ENCODE measurements at regions not wholly inside any gene's neighbourhood (a gene's known extent, or its start where the extent isn't known, plus 50 kb on each side); places are given as distances from the start of the nearest gene placed in this dataset.
A peak's percentile ranks its signal among the peaks of the same experiment; 100 is the strongest.

- no peaks in the 10 kb centered on the region for H3K9me3 Mint-ChIP-seq
- peaks cover 2% of the 10 kb centered on the region for H3K4me1 Mint-ChIP-seq (ENCODE audit: low read depth)
- H3K27ac Mint-ChIP-seq, result no peak overlapping the region
- H3K4me3 Mint-ChIP-seq (ENCODE audit: low read depth), result no peak overlapping the region
- DNase-seq (ENCODE audit: low spot score), result no peak
- H3K27me3 Mint-ChIP-seq (ENCODE audit: low read depth), result peaks cover 10% of the 10 kb centered on the region
- intact Hi-C loops (cut with micrococcal nuclease), result no loop called here
- H3K36me3 Mint-ChIP-seq (ENCODE audit: low read depth), result no peaks in the 10 kb centered on the region
Observed at GRCh38 chrX:20472148-20472547, 205.4 kb upstream of the RPS6KA3 start.

GRCh38 chrX:20471483-20471882, 204.8 kb upstream of the RPS6KA3 start:
- DNase-seq (ENCODE audit: low spot score), result no peak
- Mint-ChIP-seq H3K27me3 (ENCODE audit: low read depth) (peaks cover 7% of the 10 kb centered on the region), H3K36me3 (ENCODE audit: low read depth) (no peaks in the 10 kb centered on the region), H3K4me1 (ENCODE audit: low read depth) (peaks cover 2% of the 10 kb centered on the region), H3K4me3 (ENCODE audit: low read depth) (no peak overlapping the region), H3K27ac (no peak overlapping the region), H3K9me3 (no peaks in the 10 kb centered on the region)
- intact Hi-C loops (cut with micrococcal nuclease), result no loop called here

- no peak for DNase-seq (ENCODE audit: low spot score)
- H3K36me3 Mint-ChIP-seq (ENCODE audit: low read depth), result no peaks in the 10 kb centered on the region
- peaks cover 6% of the 10 kb centered on the region for H3K9me3 Mint-ChIP-seq
- H3K4me3 Mint-ChIP-seq (ENCODE audit: low read depth), result no peak overlapping the region
- H3K27me3 Mint-ChIP-seq (ENCODE audit: low read depth), result peaks cover 6% of the 10 kb centered on the region
- no peak overlapping the region for H3K27ac Mint-ChIP-seq
- intact Hi-C loops (cut with micrococcal nuclease), result no loop called here
- H3K4me1 Mint-ChIP-seq (ENCODE audit: low read depth), result peaks cover 27% of the 10 kb centered on the region
Observed at GRCh38 chrX:20463296-20464075, 196.8 kb upstream of the RPS6KA3 start.

GRCh38 chrX:20461576-20461975, 194.9 kb upstream of the RPS6KA3 start:
- Mint-ChIP-seq H3K27ac (no peak overlapping the region), H3K36me3 (ENCODE audit: low read depth) (no peaks in the 10 kb centered on the region), H3K27me3 (ENCODE audit: low read depth) (peaks cover 4% of the 10 kb centered on the region), H3K4me1 (ENCODE audit: low read depth) (peaks cover 25% of the 10 kb centered on the region), H3K4me3 (ENCODE audit: low read depth) (no peak overlapping the region), H3K9me3 (peaks cover 6% of the 10 kb centered on the region)
- intact Hi-C loops (cut with micrococcal nuclease), result no loop called here
- no peak for DNase-seq (ENCODE audit: low spot score)

- intact Hi-C loops (cut with micrococcal nuclease), result no loop called here
- Mint-ChIP-seq H3K4me3 (ENCODE audit: low read depth) (no peak overlapping the region), H3K27ac (no peak overlapping the region), H3K9me3 (peaks cover 6% of the 10 kb centered on the region), H3K27me3 (ENCODE audit: low read depth) (peaks cover 5% of the 10 kb centered on the region), H3K36me3 (ENCODE audit: low read depth) (no peaks in the 10 kb centered on the region), H3K4me1 (ENCODE audit: low read depth) (peaks cover 25% of the 10 kb centered on the region)
- no peak for DNase-seq (ENCODE audit: low spot score)
Observed at GRCh38 chrX:20461002-20461401, 194.3 kb upstream of the RPS6KA3 start.

- H3K4me3 Mint-ChIP-seq (ENCODE audit: low read depth), result no peak overlapping the region
- H3K9me3 Mint-ChIP-seq, result no peaks in the 10 kb centered on the region
- H3K36me3 Mint-ChIP-seq (ENCODE audit: low read depth), result no peaks in the 10 kb centered on the region
- intact Hi-C loops (cut with micrococcal nuclease), result no loop called here
- H3K4me1 Mint-ChIP-seq (ENCODE audit: low read depth), result peaks cover 24% of the 10 kb centered on the region
- H3K27ac Mint-ChIP-seq, result no peak overlapping the region
- peaks cover 2% of the 10 kb centered on the region for H3K27me3 Mint-ChIP-seq (ENCODE audit: low read depth)
- DNase-seq (ENCODE audit: low spot score), result no peak
Observed at GRCh38 chrX:20459410-20460350, 193.0 kb upstream of the RPS6KA3 start.

- Mint-ChIP-seq H3K9me3 (no peaks in the 10 kb centered on the region), H3K27me3 (ENCODE audit: low read depth) (peaks cover 2% of the 10 kb centered on the region), H3K4me3 (ENCODE audit: low read depth) (no peak overlapping the region), H3K36me3 (ENCODE audit: low read depth) (no peaks in the 10 kb centered on the region), H3K27ac (no peak overlapping the region), H3K4me1 (ENCODE audit: low read depth) (peaks cover 41% of the 10 kb centered on the region)
- intact Hi-C loops (cut with micrococcal nuclease), result no loop called here
- no peak for DNase-seq (ENCODE audit: low spot score)
Observed at GRCh38 chrX:20456971-20457370, 190.3 kb upstream of the RPS6KA3 start.

- peaks cover 4% of the 10 kb centered on the region for H3K36me3 Mint-ChIP-seq (ENCODE audit: low read depth)
- intact Hi-C loops (cut with micrococcal nuclease), result no loop called here
- H3K4me3 Mint-ChIP-seq (ENCODE audit: low read depth), result no peak overlapping the region
- H3K27ac Mint-ChIP-seq, result no peak overlapping the region
- peaks cover 2% of the 10 kb centered on the region for H3K27me3 Mint-ChIP-seq (ENCODE audit: low read depth)
- H3K9me3 Mint-ChIP-seq, result peaks cover 5% of the 10 kb centered on the region
- peaks cover 48% of the 10 kb centered on the region for H3K4me1 Mint-ChIP-seq (ENCODE audit: low read depth)
- DNase-seq (ENCODE audit: low spot score), result no peak
Observed at GRCh38 chrX:20455001-20455400, 188.3 kb upstream of the RPS6KA3 start.

- no peak overlapping the region for H3K27ac Mint-ChIP-seq
- H3K4me1 Mint-ChIP-seq (ENCODE audit: low read depth), result peaks cover 41% of the 10 kb centered on the region
- peaks cover 2% of the 10 kb centered on the region for H3K27me3 Mint-ChIP-seq (ENCODE audit: low read depth)
- DNase-seq (ENCODE audit: low spot score), result no peak
- H3K36me3 Mint-ChIP-seq (ENCODE audit: low read depth), result peaks cover 4% of the 10 kb centered on the region
- intact Hi-C loops (cut with micrococcal nuclease), result no loop called here
- H3K4me3 Mint-ChIP-seq (ENCODE audit: low read depth), result no peak overlapping the region
- peaks cover 5% of the 10 kb centered on the region for H3K9me3 Mint-ChIP-seq
Observed at GRCh38 chrX:20454117-20454516, 187.4 kb upstream of the RPS6KA3 start.

GRCh38 chrX:20452487-20452886, 185.8 kb upstream of the RPS6KA3 start:
- intact Hi-C loops (cut with micrococcal nuclease), result loop anchor here (1.0 kb wide), 1 partner anchor 64 kb away; no protein-coding TSS in a partner anchor
- H3K27me3 Mint-ChIP-seq (ENCODE audit: low read depth), result peaks cover 2% of the 10 kb centered on the region
- H3K27ac Mint-ChIP-seq, result peak overlapping the region; percentile 14
- peak overlapping the region; percentile 31 for H3K4me3 Mint-ChIP-seq (ENCODE audit: low read depth)
- peaks cover 5% of the 10 kb centered on the region for H3K9me3 Mint-ChIP-seq
- H3K4me1 Mint-ChIP-seq (ENCODE audit: low read depth), result peaks cover 43% of the 10 kb centered on the region
- DNase-seq (ENCODE audit: low spot score), result no peak
- peaks cover 4% of the 10 kb centered on the region for H3K36me3 Mint-ChIP-seq (ENCODE audit: low read depth)

GRCh38 chrX:20451929-20452328, 185.2 kb upstream of the RPS6KA3 start:
- no peak for DNase-seq (ENCODE audit: low spot score)
- H3K27me3 Mint-ChIP-seq (ENCODE audit: low read depth), result peaks cover 2% of the 10 kb centered on the region
- H3K9me3 Mint-ChIP-seq, result peaks cover 5% of the 10 kb centered on the region
- intact Hi-C loops (cut with micrococcal nuclease), result loop anchor here (1.0 kb wide), 1 partner anchor 64 kb away; no protein-coding TSS in a partner anchor
- H3K27ac Mint-ChIP-seq, result no peak overlapping the region
- H3K36me3 Mint-ChIP-seq (ENCODE audit: low read depth), result peaks cover 4% of the 10 kb centered on the region
- peaks cover 44% of the 10 kb centered on the region for H3K4me1 Mint-ChIP-seq (ENCODE audit: low read depth)
- H3K4me3 Mint-ChIP-seq (ENCODE audit: low read depth), result no peak overlapping the region

- Mint-ChIP-seq H3K9me3 (no peaks in the 10 kb centered on the region), H3K27me3 (ENCODE audit: low read depth) (no peaks in the 10 kb centered on the region), H3K4me3 (ENCODE audit: low read depth) (no peak overlapping the region), H3K36me3 (ENCODE audit: low read depth) (no peaks in the 10 kb centered on the region), H3K4me1 (ENCODE audit: low read depth) (peaks cover 37% of the 10 kb centered on the region), H3K27ac (no peak overlapping the region)
- DNase-seq (ENCODE audit: low spot score), result no peak
- intact Hi-C loops (cut with micrococcal nuclease), result no loop called here
Observed at GRCh38 chrX:20445109-20445508, 178.4 kb upstream of the RPS6KA3 start.

GRCh38 chrX:20442597-20442996, 175.9 kb upstream of the RPS6KA3 start:
- no peaks in the 10 kb centered on the region for H3K9me3 Mint-ChIP-seq
- H3K4me3 Mint-ChIP-seq (ENCODE audit: low read depth), result no peak overlapping the region
- no peak overlapping the region for H3K27ac Mint-ChIP-seq
- no peaks in the 10 kb centered on the region for H3K36me3 Mint-ChIP-seq (ENCODE audit: low read depth)
- H3K27me3 Mint-ChIP-seq (ENCODE audit: low read depth), result no peaks in the 10 kb centered on the region
- peaks cover 42% of the 10 kb centered on the region for H3K4me1 Mint-ChIP-seq (ENCODE audit: low read depth)
- DNase-seq (ENCODE audit: low spot score), result peak; percentile 66
- intact Hi-C loops (cut with micrococcal nuclease), result loop anchor here (1.0 to 5.0 kb wide), 4 partner anchors 60 to 219 kb away; no protein-coding TSS in a partner anchor

Data from activated T-helper 2 cell treated with anti-CD3 and anti-CD28 coated beads, Interferon-gamma antibody, Interleukin-2, Interleukin-4, amounts not matched to agents 10 μg/mL and 5 μg/mL and 100 μg/mL, durations not matched to agents 14 hours and 24 hours and 36 hours (primary cell).